Transverse colon (tissue), 4 donors: ENCODE measurements at regions not wholly inside any gene's neighbourhood (a gene's known extent, or its start where the extent isn't known, plus 50 kb on each side); places are given as distances from the start of the nearest gene placed in this dataset.

ENCODE experiments used
- DNase-seq: peaks from one replicate; pipeline ENCODE4 v3.0.0-alpha.2; 2019
- H3K27ac ChIP-seq, 4 donors: fragments of 200-600 bp; sonication (generic); 2 replicates each; pipeline ENCODE4 v1.5.1; 2016 to 2018; ENCODE audit warnings: inconsistent platforms in 4 of 4
- H3K27me3 ChIP-seq: fragments of 200-600 bp; sonication (generic); 2 replicates; pipeline ENCODE4 v1.5.1; 2017; ENCODE audit warnings: inconsistent platforms
- H3K36me3 ChIP-seq, 4 donors: fragments of 200-600 bp; sonication (generic); 2 replicates each; pipeline ENCODE4 v1.5.1; 2017 to 2019; ENCODE audit warnings: inconsistent platforms in 4 of 4
- H3K4me1 ChIP-seq, 4 donors: fragments of 200-600 bp; sonication (generic); 2 replicates each; pipeline ENCODE4 v1.5.1; 2017 to 2020; ENCODE audit warnings: inconsistent platforms in 4 of 4
- H3K4me3 ChIP-seq, 4 donors: fragments of 200-600 bp; sonication (generic); 1 replicate in 1 of 4; 2 replicates in 3 of 4; pipeline versions ENCODE4 v1.5.1 to v1.6.1; 2017 to 2019; ENCODE audit warnings: inconsistent platforms in 4 of 4
- H3K9me3 ChIP-seq, 2 donors: fragments of 200-600 bp; sonication (generic); 2 replicates each; pipeline ENCODE4 v1.5.1; 2017 to 2019; ENCODE audit warnings: inconsistent platforms in 2 of 2
- EP300 ChIP-seq: sonication (generic); formaldehyde crosslinking; IDR thresholded peaks from one replicate; pipeline ENCODE4 v1.6.1; 2017; ENCODE audit warnings: antibody characterized with exemption, low read depth
- POLR2A ChIP-seq: fragments of 450-650 bp; IDR thresholded peaks from one replicate; pipeline ENCODE4 v1.6.1; 2016; ENCODE audit warnings: antibody characterized with exemption, mild to moderate bottlenecking, moderate library complexity
- POLR2AphosphoS5 ChIP-seq, 3 donors: sonication (generic); formaldehyde crosslinking; IDR thresholded peaks; one replicate each; pipeline ENCODE4 v1.6.1; 2016; ENCODE audit warnings: antibody characterized with exemption in 3 of 3
- whole genome bisulfite sequencing, 2 donors: methylation state at CpG; one replicate each; pipeline ENCODE4 v1.1.5; 2018; ENCODE audit warnings: low coverage in 1 of 2; 5-methylcytosine and 5-hydroxymethylcytosine counted together
- in situ Hi-C, 4 donors: fragments of 200-750 bp; cut with MboI; loops; one replicate each; pipeline versions ENCODE4 v1.15.0 to v1.15.1; 2017; ENCODE audit warnings: low sequenced_read_pairs in 3 of 4, low pct_ligation_motif_present in 1 of 4, low pct_unique_long_range_greater_than_20kb in 1 of 4
- intact Hi-C: fragments of 100-400 bp; cut with DNase I; formaldehyde crosslinking; loops from one replicate; pipeline ENCODE4 v1.15.1; 2023; ENCODE audit warnings: low total_unique reads
- TF ChIP-seq, protein P1 (sequence below), 5 experiments: fragments of 200-600 bp in 3 of 5; fragments of 450-650 bp in 2 of 5; sonication (generic) in 3 of 5; IDR thresholded peaks; 1 replicate in 2 of 5; 2 replicates in 3 of 5; pipeline ENCODE4 v1.5.1; 2016 to 2017; ENCODE audit warnings: antibody characterized with exemption in 5 of 5, inconsistent platforms in 3 of 5, mild to moderate bottlenecking in 2 of 5, moderate library complexity in 1 of 5

DNA sequence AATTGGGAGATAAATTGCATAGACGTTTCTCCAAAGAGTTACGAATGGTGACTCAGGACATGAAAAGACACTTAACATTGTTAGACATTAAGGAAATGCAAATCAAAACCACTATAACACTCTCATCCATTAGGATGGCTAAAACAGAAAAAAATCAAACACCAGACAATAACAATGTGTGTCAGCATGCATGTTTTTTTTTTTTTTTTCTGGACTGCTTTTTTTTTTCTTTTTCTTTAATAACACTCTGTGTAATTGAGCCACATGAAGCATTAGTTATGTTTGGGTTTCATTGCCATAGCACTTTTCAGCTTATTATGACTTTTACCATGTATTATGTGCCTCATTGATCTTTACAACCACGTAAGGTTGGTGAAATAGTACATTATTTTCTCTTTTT lies 95.0 kb downstream of the NFKBIZ start:
- WGBS, 2 donors, result 71 to 84% methylated on average over 3 of the region's 3 CpGs
- Histone ChIP-seq H3K9me3 (no peaks in the 10 kb centered on the region), H3K4me1 (peaks cover 0 to 8% (median 0%) of the 10 kb centered on the region in 4 donors), H3K27me3 (no peaks in the 10 kb centered on the region), H3K4me3 (no peak overlapping the region), H3K36me3 (no peaks in the 10 kb centered on the region), H3K27ac (no peak overlapping the region)
- no peak for DNase-seq
- TF ChIP-seq POLR2AphosphoS5 (IDR thresholded peaks at IDR 0.05) (no peak), EP300 (no peak), POLR2A (no peak)
- TF ChIP-seq, protein P1, sequence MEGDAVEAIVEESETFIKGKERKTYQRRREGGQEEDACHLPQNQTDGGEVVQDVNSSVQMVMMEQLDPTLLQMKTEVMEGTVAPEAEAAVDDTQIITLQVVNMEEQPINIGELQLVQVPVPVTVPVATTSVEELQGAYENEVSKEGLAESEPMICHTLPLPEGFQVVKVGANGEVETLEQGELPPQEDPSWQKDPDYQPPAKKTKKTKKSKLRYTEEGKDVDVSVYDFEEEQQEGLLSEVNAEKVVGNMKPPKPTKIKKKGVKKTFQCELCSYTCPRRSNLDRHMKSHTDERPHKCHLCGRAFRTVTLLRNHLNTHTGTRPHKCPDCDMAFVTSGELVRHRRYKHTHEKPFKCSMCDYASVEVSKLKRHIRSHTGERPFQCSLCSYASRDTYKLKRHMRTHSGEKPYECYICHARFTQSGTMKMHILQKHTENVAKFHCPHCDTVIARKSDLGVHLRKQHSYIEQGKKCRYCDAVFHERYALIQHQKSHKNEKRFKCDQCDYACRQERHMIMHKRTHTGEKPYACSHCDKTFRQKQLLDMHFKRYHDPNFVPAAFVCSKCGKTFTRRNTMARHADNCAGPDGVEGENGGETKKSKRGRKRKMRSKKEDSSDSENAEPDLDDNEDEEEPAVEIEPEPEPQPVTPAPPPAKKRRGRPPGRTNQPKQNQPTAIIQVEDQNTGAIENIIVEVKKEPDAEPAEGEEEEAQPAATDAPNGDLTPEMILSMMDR (IDR thresholded peaks at IDR 0.05), result no peak
- in situ Hi-C loops (no loop called here), intact Hi-C loops (no loop called here)

DNA sequence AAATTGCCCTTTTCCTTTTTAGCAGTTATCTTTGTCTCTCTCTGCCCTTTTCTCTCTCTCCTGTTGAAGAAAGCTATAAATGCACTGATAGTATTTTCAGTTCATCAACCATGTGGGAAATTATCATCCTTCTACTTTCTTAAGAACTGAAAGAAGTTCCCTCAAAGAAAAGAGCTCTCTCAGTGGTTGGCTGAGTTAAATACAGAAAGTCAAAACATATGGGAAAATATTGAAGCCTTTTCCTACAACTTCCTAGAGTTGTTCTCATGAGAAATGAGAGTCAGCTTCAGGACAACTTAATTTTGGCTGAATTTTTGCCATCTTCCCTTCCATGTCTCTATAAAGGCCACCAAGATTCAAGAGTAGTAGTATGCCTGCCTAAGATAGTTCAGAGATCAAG lies 96.7 kb downstream of the NFKBIZ start:
- H3K4me1 ChIP-seq, result peaks cover 0 to 3% (median 0%) of the 10 kb centered on the region in 4 donors
- in situ Hi-C loops, result no loop called here

DNA sequence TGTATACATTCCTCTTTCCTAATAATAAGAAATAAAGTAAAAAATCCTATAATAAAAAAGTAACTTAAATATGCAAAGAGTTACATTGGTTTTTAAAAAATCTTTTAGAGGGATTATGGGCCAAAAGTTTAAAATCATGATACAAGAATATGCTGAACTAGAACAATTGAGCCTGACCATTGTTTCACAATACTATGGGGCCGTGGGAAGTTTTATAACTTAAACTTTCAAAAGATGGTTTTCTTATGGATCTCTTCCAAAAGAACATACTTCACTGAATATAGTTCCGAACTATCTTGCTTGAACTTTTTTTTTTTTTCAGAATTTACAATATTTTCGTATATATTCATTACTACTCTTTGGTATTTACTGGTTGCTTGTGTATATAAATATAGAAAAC lies 97.6 kb downstream of the NFKBIZ start:
- no peak for DNase-seq
- no peaks in the 10 kb centered on the region for H3K27me3 ChIP-seq
- in situ Hi-C loops, result no loop called here
- no peaks in the 10 kb centered on the region for H3K9me3 ChIP-seq
- H3K27ac ChIP-seq, result no peak overlapping the region
- H3K4me1 ChIP-seq, result peaks cover 0 to 3% (median 0%) of the 10 kb centered on the region in 4 donors
- H3K4me3 ChIP-seq, result no peak overlapping the region
- 85 to 90% methylated on average over 3 of the region's 3 CpGs for WGBS, 2 donors
- TF ChIP-seq POLR2AphosphoS5 (IDR thresholded peaks at IDR 0.05), result no peak
- no peak for TF ChIP-seq POLR2A
- TF ChIP-seq, protein P1 (IDR thresholded peaks at IDR 0.05), result no peak
- no peak for TF ChIP-seq EP300
- intact Hi-C loops, result no loop called here
- no peaks in the 10 kb centered on the region for H3K36me3 ChIP-seq

More for the DNA sequence above, 96.7 kb downstream of the NFKBIZ start:
- Histone ChIP-seq H3K36me3 (no peaks in the 10 kb centered on the region), H3K27ac (no peak overlapping the region), H3K4me3 (no peak overlapping the region), H3K9me3 (no peaks in the 10 kb centered on the region), H3K27me3 (no peaks in the 10 kb centered on the region)
- TF ChIP-seq POLR2AphosphoS5 (IDR thresholded peaks at IDR 0.05), result no peak
- no peak for TF ChIP-seq EP300
- no peak for DNase-seq
- intact Hi-C loops, result no loop called here

DNA sequence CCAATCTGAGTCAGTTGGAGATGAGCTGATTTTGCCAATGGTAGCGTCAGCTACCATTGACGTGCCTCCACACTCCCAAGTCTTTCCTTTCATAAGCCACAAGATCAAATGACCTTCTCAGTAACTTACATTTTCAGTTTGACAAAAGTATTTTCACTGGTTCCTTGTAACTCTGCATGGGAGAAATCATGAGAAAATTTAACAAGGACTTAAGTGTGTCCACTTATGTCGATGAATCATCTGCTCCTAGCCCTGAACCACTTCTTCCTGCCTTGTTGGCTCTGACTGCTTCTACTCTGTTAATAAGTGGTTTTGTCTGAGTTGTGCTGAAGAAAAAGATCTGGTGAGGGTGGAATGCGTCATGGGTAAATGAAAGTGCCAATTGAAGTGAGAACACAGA lies 101.2 kb downstream of the NFKBIZ start:
- no peaks in the 10 kb centered on the region for H3K27me3 ChIP-seq
- DNase-seq, result no peak
- no peak overlapping the region for H3K27ac ChIP-seq
- TF ChIP-seq, protein P1 (IDR thresholded peaks at IDR 0.05), result no peak
- no peak for TF ChIP-seq POLR2AphosphoS5 (IDR thresholded peaks at IDR 0.05)
- TF ChIP-seq EP300, result no peak
- TF ChIP-seq POLR2A, result no peak
- H3K4me1 ChIP-seq, result peaks cover 0 to 3% (median 0%) of the 10 kb centered on the region in 4 donors
- in situ Hi-C loops (no loop called here), intact Hi-C loops (no loop called here)
- no peak overlapping the region for H3K4me3 ChIP-seq
- WGBS, 2 donors, result 65 to 72% methylated on average over 4 of the region's 4 CpGs
- H3K36me3 ChIP-seq, result no peaks in the 10 kb centered on the region
- no peaks in the 10 kb centered on the region for H3K9me3 ChIP-seq
